ENCODE measurements at regions not wholly inside any gene's neighbourhood (a gene's known extent, or its start where the extent isn't known, plus 50 kb on each side); places are given as distances from the start of the nearest gene placed in this dataset.

- no peak for DNase-seq (ENCODE audit: low read depth in 1 of 2, low spot score in 1 of 2)
These were observed 349.2 kb upstream of the ARGLU1 start for GRCh38 chr13:106917024-106917571.

- DNase-seq (ENCODE audit: low read depth in 1 of 2, low spot score in 1 of 2), result no peak
These were observed 348.5 kb upstream of the ARGLU1 start for GRCh38 chr13:106916329-106916976.

- no peak for DNase-seq (ENCODE audit: low read depth in 1 of 2, low spot score in 1 of 2)
These were observed 347.2 kb upstream of the ARGLU1 start for GRCh38 chr13:106915146-106915545.

DNA sequence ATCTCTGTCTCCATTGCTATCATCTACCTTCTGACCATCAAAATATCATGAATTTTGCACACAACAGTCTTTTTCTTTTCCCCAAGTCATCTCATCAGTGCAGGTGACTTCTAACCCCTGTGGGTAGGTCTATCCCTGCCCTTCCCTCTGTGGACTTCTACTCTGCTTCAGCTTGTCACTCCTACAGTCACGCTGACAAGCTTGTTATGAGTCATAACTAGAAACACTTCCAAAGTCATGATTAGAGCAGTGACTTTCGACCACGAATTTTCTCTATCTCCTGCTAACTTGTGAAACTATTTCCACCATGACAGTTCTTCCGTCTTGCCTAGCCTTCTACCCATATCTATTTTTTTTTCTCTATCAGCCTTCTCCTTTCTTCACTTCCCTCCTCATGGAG is 343.7 kb upstream of the ARGLU1 start:
- DNase-seq (ENCODE audit: low read depth in 1 of 2, low spot score in 1 of 2), result no peak

DNA sequence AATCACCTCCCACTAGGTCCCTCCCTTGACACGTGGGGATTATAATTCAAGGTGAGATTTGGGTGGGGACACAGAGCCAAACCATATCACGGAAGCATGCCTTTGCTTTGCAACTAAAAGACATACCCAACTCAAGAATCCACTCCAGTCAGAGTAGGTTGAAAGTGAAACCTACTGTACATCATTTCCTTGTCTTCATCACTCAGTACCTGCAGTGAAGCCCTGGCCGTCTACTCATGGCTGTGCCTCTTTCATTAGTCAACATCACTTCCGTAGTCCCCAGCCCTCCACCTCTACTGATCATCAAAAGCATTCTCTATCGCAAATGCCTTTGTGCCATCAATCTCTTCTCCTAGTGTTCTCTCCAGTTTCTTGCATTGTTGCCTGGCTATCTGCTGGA is 343.1 kb upstream of the ARGLU1 start:
- no peak for DNase-seq (ENCODE audit: low read depth in 1 of 2, low spot score in 1 of 2)

- no peak for DNase-seq (ENCODE audit: low read depth in 1 of 2, low spot score in 1 of 2)
These were observed 338.6 kb upstream of the ARGLU1 start for GRCh38 chr13:106906426-106906996.

GRCh38 chr13:106905380-106906162 is 337.6 kb upstream of the ARGLU1 start:
- no peak for DNase-seq (ENCODE audit: low read depth in 1 of 2, low spot score in 1 of 2)

GRCh38 chr13:106899442-106899841 is 331.5 kb upstream of the ARGLU1 start:
- no peak for DNase-seq (ENCODE audit: low read depth in 1 of 2, low spot score in 1 of 2)

GRCh38 chr13:106898231-106898630 is 330.3 kb upstream of the ARGLU1 start:
- no peak for DNase-seq (ENCODE audit: low read depth in 1 of 2, low spot score in 1 of 2)

DNA sequence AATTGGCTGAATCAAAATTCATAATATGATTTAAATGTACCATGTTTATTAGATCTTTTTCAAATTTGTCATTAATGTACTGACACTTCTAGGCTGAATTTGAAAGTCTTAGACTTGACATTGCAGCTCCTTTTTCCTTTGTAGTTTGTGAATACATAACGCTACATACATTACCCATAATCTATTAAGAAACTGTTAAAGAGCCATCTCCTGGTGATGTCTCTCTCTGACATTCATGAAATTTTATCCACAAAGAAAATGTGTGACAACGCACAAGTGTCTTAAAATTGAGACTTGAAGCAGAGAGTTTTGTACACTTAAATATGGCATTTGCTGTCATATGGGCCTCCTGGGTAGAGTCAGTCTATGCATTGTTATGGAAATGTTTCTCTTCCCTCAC is 320.2 kb upstream of the ARGLU1 start:
- DNase-seq (ENCODE audit: low read depth in 1 of 2, low spot score in 1 of 2), result no peak

DNA sequence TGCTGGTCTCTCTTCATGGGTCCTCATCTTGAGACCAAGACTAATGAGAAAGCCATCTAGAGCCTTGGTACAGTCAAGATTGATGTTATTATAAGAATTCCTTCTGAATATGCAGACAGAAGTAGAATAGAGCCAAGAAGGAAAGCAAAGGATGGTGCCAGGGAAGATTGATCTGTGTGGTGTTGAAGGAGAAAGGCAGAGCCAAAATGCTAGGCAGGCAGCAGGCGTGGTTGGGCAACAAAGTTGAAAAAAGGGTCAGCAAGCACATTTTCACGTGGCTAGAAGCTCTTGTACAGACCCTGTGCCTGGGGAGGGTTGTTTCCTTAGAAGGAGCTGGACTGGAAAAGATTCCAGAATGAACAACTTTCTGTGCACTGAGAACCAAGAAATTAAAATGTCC is 319.7 kb upstream of the ARGLU1 start:
- DNase-seq (ENCODE audit: low read depth in 1 of 2, low spot score in 1 of 2), result no peak

DNA sequence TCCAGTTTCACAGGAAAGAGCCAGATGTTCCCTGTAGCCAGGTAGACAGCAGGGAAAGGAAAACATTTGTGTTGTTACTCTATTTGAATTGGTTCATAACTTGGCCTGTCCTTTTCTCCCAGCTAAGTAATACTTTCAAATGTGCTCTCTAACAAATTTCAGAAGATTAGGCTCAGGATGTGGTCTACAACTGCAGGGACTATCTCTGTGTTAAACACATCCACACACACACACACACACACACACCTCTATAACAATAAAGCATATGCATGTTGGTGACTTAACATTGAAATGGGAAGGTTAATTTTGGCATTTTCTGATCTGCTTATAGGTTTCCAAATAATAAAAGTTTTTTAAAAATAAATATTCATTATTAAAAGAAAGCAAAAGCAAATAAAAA is 316.0 kb upstream of the ARGLU1 start:
- no peak for DNase-seq (ENCODE audit: low read depth in 1 of 2, low spot score in 1 of 2)

DNA sequence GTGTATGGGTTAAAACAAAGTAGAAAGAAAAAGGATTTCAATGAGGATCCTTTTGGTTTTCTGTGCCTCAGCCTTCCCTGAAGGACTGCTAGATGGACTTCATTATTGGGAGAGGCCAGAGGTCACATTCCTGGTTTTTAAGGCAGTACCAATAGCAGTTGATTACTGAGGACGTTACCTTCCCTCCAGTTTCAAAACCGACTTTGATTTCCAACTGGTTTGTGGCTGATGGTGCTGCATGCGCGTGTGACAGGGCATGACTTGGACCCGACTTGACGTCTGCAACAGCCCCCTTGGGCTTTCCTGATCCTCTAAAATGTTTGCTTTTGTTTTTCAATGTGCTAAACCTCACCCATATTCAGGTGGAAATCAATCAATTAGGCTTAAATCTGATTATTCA is 314.3 kb upstream of the ARGLU1 start:
- DNase-seq (ENCODE audit: low read depth in 1 of 2, low spot score in 1 of 2), result no peak

DNA sequence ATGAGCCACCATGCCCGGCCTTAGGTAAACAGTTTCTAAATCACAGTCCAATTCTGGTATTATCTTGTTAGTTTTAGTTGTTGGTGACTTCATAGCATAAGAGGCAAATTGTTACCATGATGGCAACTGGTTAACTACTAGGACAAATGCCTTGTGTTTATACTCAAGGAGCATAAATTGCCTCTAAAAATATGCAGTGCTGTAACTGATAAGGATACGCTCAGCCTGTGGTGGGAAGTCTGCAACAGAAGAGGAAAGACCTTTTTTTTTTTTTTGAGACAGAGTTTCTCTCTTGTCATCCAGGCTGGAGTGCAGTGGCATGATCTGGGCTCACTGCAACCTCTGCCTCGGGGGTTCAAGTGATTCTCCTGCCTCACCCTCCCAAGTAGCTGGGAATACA is 311.9 kb upstream of the ARGLU1 start:
- DNase-seq (ENCODE audit: low read depth in 1 of 2, low spot score in 1 of 2), result no peak

GRCh38 chr13:106874323-106874722 is 306.4 kb upstream of the ARGLU1 start:
- DNase-seq (ENCODE audit: low read depth in 1 of 2, low spot score in 1 of 2), result no peak

GRCh38 chr13:106873810-106874209 is 305.9 kb upstream of the ARGLU1 start:
- DNase-seq (ENCODE audit: low read depth in 1 of 2, low spot score in 1 of 2), result no peak

DNA sequence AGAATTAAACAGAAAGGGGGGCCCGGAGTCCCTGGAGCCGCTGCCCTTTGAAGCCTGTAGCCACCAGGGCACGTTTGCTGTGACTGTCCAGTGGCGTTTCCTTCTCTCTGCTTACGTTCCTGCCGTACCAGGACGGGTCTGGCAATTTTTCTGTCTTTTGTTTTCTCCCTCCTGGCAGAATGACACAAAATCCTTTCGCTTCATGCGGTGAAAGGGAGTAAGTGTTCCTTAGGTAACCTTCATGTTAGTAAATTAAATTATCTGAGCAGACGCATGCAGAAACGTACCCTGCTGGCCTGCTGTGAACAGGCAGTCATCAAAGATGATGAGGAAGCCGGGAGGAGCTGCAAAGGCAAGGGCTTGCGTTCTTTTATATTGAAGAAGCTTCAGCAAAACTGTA is 299.3 kb upstream of the ARGLU1 start:
- no peak for DNase-seq (ENCODE audit: low read depth in 1 of 2, low spot score in 1 of 2)

DNA sequence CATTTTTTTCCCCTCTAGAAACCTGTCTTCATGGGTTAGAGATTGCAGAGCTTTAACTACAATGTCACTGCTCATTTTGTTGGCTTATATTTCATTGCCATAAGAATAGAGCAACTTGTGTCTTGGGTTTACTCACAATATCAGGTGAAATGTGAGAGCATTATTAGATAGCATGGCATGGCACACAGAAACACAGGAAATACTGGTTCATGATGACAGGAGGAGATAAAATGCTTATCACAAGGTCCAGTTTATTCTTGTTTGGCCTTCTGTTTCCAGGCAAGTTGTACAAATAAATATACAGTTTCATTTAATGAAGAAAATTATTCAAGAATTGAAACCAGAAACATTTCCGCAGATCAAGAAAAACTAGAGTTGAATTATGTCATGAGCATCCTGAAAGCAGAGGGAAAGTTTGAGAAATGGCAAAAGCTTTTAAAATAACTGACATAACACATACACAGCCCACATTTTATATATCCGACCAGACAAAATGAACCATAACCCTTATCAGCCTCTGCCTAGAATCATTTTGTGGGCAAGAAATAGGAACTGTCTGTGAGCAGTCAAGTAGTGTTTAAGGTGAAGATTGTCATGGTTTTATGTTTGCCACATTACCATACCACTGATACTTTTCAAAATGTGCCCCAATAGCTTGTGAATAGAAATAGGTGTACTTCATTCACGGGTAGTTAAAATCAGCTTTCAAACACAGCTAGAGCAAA is 297.9 kb upstream of the ARGLU1 start:
- DNase-seq (ENCODE audit: low read depth in 1 of 2, low spot score in 1 of 2), result no peak

DNA sequence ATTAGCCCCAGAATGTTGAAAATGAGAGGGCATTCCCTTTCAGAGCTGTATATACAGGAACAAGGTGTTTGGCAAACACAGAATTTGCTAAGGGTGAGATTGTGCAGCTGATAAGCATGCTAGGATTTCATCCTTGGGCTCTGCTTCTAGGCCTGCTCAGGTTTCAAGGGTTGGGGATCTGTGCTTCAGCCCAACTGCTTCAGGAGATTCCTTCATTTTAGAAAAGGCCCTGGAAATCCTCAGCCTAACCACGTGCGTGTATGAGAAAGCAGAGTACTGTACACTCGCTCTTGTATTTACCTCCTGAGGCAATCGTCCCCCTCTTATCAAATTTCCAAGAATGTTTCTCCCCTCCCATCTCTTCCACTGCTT is 291.6 kb upstream of the ARGLU1 start:
- no peak for DNase-seq (ENCODE audit: low read depth in 1 of 2, low spot score in 1 of 2)

DNA sequence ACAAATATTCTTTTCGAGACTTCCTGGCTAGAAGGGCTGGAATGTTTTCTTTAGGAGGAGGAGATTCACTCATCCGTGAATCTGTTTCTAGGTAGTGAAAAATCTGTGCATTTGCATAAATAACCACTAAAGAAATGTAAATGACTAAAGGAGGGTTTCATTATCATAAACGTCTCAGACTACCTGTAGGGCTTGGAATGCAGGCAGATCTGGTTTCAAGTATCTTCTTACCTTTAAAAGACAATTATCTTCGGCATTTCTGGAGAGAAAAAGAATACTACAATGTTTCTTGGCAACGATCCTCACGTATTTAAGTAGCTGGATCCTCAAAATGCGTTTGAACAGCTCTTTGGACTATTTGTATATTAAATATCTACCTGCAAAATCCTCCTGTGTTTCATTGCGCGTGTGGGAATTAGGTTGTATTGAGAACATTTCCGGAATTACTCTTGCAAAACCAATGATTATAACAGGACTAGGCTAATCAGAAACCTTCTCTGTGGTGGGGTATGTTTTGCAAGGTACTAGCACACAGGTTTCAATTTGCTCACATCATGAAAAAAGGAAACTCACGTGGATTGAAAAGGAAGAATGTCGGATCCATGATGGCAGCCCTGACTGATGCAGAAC is 291.1 kb upstream of the ARGLU1 start:
- DNase-seq (ENCODE audit: low read depth in 1 of 2, low spot score in 1 of 2), result no peak

GRCh38 chr13:106852436-106852835 is 284.5 kb upstream of the ARGLU1 start:
- no peak for DNase-seq (ENCODE audit: low read depth in 1 of 2, low spot score in 1 of 2)
